ENCODE measurements at regions not wholly inside any gene's neighbourhood (a gene's known extent, or its start where the extent isn't known, plus 50 kb on each side); places are given as distances from the start of the nearest gene placed in this dataset.

GRCh38 chr7:80278737-80279136, 144.1 kb downstream of the GNAI1 start:
- no peaks in the 10 kb centered on the region for H3K27me3 ChIP-seq (ENCODE audit: insufficient read depth, low read length, poor library complexity)
- H3K9me3 ChIP-seq (ENCODE audit: insufficient read depth, low read length, severe bottlenecking) = no peaks in the 10 kb centered on the region
- no peak overlapping the region for H3K9ac ChIP-seq (ENCODE audit: low read depth, low read length)
- DNase-seq (no peak), ATAC-seq (ENCODE audit: insufficient read depth, low read depth) (no peak)
- no peak overlapping the region for H3K4me3 ChIP-seq (ENCODE audit: low read depth in 1 of 2, low read length in 2 of 2)
- H4K20me1 ChIP-seq (ENCODE audit: insufficient read depth, low read length) = no peaks in the 10 kb centered on the region
- H3K27ac ChIP-seq (ENCODE audit: low read length) = no peak overlapping the region
- no peak overlapping the region for H3K4me2 ChIP-seq (ENCODE audit: insufficient read depth, low read length)
- no peak for TF ChIP-seq CTCF (IDR thresholded peaks at IDR 0.05; ENCODE audit: borderline replicate concordance, extremely low read depth, low read length, poor library complexity, severe bottlenecking)
- TF ChIP-seq EZH2 (IDR thresholded peaks at IDR 0.05; ENCODE audit: borderline replicate concordance, low read depth, low read length, severe bottlenecking) = no peak
- H2AFZ ChIP-seq (ENCODE audit: low read depth, low read length) = no peak overlapping the region
- H3K79me2 ChIP-seq (ENCODE audit: insufficient read depth, low read length) = no peaks in the 10 kb centered on the region
- H3K36me3 ChIP-seq (ENCODE audit: insufficient read depth, low read length) = no peaks in the 10 kb centered on the region
- H3K4me1 ChIP-seq (ENCODE audit: insufficient read depth, low read length) = peaks cover 6% of the 10 kb centered on the region; the same call in 1 of the 2 replicates

- no peak overlapping the region for H3K4me3 ChIP-seq (ENCODE audit: low read depth in 1 of 2, low read length in 2 of 2)
- H4K20me1 ChIP-seq (ENCODE audit: insufficient read depth, low read length) = no peaks in the 10 kb centered on the region
- H3K27ac ChIP-seq (ENCODE audit: low read length) = no peak overlapping the region
- H3K27me3 ChIP-seq (ENCODE audit: insufficient read depth, low read length, poor library complexity) = no peaks in the 10 kb centered on the region
- no peaks in the 10 kb centered on the region for H3K9me3 ChIP-seq (ENCODE audit: insufficient read depth, low read length, severe bottlenecking)
- H3K79me2 ChIP-seq (ENCODE audit: insufficient read depth, low read length) = no peaks in the 10 kb centered on the region
- H3K9ac ChIP-seq (ENCODE audit: low read depth, low read length) = no peak overlapping the region
- TF ChIP-seq EZH2 (IDR thresholded peaks at IDR 0.05; ENCODE audit: borderline replicate concordance, low read depth, low read length, severe bottlenecking) (no peak), CTCF (IDR thresholded peaks at IDR 0.05; ENCODE audit: borderline replicate concordance, extremely low read depth, low read length, poor library complexity, severe bottlenecking) (no peak)
- H3K4me2 ChIP-seq (ENCODE audit: insufficient read depth, low read length) = no peak overlapping the region
- DNase-seq = no peak
- no peak overlapping the region for H2AFZ ChIP-seq (ENCODE audit: low read depth, low read length)
- ATAC-seq (ENCODE audit: insufficient read depth, low read depth) = no peak
- H3K36me3 ChIP-seq (ENCODE audit: insufficient read depth, low read length) = no peaks in the 10 kb centered on the region
- H3K4me1 ChIP-seq (ENCODE audit: insufficient read depth, low read length) = peaks cover 6% of the 10 kb centered on the region; the same call in 1 of the 2 replicates
Observed at GRCh38 chr7:80277434-80278427, 143.1 kb downstream of the GNAI1 start.
